Stimulated activated CD4-positive, alpha-beta T cell treated with anti-CD3 and anti-CD28 coated beads, Interleukin-1b, Interleukin-23, amount 100 ng/mL, for 4 hours (primary cell): ENCODE measurements at regions not wholly inside any gene's neighbourhood (a gene's known extent, or its start where the extent isn't known, plus 50 kb on each side); places are given as distances from the start of the nearest gene placed in this dataset.

Experiments
- DNase-seq, 2 donors: peaks; one replicate each; pipeline ENCODE4 v3.0.0-alpha.2; 2020; ENCODE audit warnings: low read depth in 2 of 2

DNA sequence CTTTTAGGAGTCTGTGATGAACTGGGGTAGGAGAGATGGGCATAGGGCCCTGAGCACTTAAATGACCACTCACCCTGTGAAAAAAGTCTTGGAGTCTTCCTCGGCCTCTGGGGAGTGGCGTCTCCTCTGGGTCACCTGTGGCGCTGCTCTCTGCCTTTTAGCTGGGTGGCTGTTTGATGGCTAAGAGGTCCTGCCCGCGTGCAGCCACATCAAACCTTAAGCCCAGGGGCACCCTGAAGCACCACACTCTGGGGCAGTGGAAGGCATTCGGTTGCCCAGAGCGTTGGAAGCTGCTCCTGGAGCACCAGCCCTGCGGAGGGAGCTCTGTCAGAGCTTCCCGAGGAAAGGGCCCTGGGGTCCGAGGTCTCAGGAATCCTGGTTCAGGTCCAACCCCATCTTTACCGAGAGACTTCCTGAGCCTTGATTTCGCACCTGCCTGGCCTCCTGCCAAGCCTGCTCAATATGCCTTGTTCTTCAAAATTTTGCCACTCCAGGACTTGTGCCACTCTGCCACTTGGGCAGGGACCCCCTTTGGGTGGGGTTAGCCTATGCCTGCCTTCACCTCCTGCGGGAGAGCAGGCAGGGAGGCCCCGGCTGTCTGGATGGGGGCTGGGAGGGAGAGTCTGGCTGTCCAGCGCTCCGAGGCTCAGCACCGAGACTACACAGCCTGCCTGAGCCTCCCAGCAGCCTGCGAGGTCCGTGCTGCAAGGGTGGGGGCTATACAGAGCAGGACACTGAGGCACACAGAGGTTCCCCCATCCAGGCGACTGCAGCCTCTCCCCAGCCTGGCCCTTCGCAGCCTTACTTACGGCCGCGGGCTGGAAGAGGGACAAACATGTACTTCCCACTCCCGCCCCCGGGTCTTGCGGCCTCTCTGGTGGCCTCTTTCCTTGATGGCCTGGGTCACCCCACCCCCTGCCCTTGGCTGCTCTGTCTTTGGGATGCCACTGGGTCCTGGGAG is 63.4 kb upstream of the RNU6ATAC start:
- no peak for DNase-seq

DNA sequence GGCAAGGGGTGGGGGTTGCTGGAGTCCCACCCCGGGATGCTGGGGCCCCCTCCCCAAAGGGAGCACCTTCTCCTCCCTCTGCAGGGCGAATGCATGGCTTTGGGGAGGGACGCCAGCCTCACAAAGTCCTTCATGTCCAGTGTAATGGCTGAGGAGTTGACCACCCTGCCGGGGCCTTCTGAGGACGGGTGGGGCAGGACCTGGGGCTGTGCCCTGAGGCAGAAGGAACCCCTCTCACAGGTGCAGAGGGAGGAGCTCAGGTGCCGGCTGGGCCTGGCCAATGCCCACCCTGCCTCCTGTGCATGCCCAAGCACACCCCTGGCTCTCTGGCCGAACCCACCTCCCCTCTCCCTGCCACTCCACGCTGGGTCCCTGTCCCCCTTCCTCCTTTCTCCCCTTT is 64.3 kb upstream of the RNU6ATAC start:
- no peak for DNase-seq

DNA sequence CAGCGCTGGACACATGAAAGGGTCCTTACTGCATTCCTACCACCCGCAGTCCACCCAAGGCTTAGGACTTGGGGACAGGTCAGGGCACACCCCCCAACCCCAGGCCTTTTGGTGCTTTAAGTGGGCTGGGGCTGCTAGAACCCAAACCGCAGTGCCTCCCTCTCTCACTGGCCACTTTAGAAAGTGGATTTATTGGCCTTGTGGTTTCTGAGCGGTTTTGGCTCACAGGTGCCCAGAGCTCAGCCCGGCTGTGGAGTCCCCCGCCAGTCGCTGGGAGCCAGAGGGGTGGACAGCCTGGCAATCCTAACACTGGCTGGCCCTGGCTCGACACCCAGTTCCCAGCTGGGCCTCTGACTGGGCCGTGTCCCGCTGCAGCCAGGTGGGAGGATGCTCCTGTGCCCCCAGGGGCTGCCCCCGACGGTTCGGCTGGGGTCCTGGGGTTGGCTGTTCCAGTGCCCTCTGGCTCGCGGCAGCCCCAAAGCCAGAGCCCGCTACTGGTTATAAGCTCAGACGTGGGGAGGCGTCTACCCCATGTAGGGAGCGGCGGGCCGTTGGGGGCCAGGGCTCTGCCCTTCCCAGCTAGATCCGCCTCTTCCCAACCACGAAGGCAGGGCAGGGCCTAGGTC is 65.2 kb upstream of the RNU6ATAC start:
- DNase-seq, result no peak

DNA sequence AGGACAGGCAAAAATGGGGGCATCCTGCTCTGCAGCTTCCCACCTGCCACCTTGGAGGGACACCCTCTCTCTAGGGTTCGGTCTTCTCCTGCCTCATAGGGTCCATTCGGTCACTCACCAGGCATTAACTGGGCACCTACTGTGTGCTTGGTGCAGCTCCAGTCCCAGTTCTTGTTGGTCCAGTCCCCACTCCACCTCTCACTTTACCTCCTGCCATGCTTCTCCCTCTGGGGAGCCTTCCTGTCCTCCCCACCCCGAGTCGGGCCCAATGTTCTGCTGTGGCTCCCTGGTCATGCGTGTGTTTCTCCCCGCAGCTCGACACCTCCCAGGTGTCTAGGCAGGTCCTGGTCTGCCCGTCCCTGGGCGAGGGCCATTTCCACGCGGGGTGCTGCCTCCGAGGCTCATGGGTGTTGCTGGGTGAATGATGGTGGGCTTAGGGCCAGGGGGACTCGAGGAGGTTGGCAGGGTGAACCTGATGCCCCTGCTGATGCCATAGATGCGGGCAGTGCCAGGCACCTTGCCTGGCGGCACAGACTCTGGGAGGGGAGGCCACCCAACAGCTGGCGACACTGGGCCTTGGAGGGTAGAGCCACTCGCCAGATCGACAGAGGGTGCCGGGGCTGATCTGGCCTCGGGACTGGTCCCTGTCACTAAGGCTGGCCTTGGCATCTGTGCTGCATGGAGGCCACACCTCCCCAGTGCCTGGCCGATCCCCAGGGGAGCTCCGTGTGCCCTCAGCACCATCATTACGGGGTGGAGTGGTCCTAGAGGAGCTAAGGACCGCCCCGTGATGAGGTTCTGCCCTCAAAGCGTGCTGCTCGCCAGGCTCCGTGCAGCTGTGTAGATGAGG is 66.0 kb upstream of the RNU6ATAC start:
- no peak for DNase-seq

DNA sequence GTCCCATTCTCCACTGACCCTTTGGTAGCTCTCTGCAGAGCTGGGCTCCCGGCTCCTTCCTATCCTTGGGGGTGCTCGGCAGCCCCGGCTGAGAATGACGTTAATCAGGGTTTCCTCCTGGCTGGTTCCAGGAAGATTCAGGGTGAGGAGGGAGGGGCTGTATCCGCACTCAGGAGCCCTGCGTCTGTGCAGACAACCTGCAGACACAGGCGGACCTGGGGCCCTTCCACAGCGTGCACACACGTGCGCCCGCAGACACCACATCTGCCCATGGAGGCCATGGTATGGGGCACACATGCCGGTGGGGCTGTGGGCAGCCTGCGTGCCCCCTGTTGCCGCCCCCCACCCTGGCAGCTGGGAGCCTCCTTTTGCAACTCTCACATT is 66.6 kb upstream of the RNU6ATAC start:
- no peak for DNase-seq

DNA sequence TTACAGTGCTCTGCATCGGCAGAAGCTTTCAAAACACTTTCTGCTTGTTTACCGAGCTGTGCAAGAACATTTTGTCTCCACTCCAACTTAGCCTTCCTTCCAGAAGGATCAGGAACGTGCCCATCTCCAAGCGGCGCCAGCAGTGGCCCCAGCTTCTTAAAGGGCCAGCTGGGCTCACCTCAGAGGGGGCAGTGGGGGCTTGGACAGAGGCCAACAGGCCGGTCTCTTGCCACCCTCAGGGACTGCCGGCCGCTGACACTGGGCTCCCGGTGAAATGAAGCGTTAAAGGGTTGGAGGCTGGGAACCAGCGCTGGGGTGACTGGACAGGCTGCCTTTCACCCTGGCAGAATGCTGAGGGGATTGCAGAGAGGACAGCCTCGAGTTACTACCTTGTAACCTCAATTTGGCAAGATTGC is 67.0 kb upstream of the RNU6ATAC start:
- no peak for DNase-seq

DNA sequence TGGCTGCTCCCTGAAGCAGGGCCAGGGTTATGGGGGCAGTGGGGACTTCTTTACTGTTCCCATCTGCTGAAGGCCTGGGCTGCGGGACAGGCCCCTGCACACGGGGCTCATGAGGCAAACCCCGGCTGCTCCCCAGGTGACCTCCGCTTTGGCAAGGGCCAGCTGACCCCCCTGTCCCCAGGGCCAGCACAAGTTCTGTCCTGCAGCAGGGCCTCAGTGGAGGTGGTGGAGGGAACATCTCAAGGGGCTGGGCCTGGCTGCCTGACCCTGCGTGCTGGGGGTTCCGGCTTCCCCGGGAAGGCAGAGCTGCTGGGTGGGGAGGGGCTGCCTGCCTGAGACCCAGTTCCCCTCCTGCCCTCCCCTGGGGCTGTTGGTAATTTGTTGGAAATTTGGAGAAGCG is 67.4 kb upstream of the RNU6ATAC start:
- DNase-seq, result no peak

DNA sequence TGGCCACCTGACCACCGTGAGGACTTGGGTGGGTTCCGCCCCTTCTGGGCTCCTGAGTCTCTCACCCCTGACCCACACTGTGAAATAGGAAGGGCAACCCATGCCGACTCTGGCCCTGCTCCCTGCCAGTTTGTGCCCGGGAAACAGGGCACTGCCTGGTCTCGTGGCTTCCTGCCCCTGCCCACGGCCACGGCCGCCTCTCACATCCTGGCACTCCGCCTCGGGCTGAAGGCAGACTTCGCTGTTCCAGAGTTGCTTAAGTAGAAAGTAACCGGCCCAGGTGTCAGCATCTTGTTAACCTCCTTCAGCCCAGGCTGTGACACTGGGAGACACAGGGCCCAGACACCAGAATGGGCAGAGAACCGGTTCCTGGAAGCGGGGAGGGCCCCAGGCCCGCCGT is 68.7 kb upstream of the RNU6ATAC start:
- no peak for DNase-seq

DNA sequence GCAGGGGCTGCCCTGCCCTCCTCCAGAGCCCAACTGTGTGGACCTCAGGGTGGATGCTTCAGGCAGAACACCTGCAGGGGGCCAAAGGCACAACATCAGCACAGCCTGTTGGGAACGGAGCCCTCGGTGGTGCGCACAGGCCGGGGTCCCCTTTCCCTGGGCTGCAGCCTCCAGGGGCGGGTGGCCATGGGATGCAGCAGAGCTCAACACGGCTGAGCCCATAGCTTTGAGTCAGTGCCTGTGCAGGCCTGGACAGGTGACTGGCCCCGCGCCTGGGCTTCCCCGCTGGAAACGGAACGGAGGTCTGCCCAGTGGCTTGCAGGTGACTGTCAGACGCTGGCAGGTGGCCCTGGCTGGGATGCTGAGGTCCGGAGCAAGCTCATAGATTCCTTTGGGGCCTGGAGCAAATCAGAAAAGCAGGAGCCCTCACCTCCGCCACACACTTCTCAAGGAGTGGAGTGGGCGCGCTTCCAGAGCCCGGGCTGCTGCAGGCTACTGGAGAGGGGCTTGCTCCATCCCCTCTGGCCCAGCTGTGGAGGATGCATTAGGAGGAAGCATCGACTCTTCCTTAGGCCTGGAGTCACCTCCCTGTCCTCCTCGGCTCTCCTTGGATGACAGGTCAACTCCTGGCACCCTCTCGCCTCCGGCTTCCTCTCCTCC is 69.8 kb upstream of the RNU6ATAC start:
- DNase-seq, result no peak

DNA sequence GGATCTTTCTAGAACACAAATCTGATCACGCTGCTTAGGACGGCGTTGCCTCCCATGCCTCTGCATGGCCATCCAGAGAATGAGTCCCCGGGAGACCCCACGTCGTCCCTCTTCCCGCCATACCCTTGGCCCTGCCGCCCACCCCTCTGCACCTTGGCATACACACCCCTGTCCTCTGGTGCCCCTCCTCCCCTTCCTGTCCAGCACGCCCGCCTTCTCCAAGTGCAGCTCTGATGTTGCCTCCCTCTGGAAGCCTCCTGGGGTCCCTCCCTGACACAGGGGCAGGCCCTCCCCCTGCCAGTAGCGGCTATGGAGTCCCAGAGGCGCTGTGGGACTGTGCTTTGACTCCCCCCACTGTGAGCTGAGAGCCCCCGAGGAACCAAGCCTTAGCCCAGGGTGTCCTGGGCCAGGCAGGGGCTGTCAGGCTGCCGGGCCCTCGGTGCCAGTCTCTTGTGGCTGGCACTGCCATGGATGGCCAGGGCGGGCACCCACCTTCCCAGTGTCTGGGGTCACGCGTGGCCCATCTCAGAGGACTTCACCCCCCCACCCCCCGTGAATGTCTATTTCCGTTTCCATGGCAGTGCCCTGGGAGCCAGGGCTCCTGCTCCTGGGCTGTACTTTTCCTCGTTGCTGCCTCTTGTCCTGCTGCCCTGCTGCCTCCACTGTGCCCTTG is 70.5 kb upstream of the RNU6ATAC start:
- DNase-seq, result no peak

DNA sequence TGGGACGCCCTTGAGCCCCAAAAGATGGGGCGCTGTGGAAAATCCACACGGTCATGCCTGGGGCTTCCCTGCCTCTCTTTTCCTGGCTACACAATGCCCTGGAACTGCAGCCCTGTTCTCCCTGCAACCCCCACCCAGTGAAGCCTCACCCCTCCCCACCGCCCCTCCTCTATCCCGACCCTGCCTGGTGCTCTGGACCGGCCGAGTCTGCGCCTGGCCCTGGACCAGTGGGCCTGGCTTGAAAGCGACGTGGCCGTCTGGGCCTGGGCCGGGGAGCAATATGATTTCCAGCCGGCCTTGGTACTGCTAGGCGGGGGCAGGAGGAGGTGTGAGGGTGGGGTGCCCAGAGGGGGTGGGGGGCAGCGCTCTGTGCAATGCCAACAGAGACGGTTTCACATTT is 71.0 kb upstream of the RNU6ATAC start:
- DNase-seq, result no peak

DNA sequence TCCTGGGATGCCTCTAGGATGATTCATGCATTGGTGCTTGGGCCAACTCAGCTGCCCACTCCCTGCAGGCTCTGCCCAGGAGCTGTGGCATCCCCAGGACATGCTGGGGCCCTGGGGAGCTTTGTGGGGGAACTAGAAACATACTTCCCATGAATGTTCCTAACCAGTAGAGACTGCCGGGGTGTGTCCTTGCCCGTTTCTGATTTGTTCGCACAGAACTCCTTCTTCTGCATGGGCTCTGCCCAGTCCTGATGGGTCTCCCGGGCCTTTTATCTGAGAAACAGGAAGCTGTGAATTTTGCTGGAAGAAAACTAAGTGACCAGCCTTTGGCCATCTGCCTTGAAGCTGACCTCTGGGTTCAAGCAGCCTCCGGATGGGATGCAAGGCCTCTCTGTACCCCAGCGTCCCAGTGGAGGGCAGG is 71.6 kb upstream of the RNU6ATAC start:
- no peak for DNase-seq

DNA sequence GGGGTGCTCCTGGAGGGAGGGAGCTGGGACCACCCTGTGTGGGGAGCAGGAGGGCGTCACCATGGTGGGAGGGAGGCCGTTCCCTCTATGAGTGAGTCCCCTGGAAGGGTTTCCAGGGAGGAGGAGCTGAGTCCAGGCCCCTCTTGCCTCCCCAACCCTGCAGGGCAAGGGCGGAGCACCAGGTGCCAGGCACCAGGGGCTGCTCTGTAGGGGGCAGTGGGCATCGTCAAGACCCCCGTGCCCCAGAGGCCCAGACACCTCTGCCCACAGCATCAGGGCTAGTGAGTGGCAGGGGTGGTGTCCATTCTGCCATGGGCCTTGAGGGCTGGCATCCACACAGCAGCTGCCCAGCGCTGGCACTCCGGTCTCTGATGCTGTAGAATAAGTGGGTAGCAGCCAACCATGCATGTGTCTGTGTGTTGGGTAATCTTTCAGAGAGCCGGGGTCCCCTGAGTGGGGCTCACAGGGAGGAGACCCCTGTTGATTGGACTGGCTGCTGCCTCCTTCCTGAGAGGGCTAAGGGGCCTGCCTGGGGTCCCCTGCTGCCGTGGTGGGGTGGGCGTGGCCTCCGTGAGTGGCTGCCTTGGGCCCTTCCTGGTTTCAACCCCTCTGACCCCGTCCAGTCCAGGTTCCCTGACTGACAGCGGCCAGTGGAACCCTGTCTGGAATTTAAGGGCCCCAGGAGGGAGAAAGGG is 72.7 kb upstream of the RNU6ATAC start:
- no peak for DNase-seq

DNA sequence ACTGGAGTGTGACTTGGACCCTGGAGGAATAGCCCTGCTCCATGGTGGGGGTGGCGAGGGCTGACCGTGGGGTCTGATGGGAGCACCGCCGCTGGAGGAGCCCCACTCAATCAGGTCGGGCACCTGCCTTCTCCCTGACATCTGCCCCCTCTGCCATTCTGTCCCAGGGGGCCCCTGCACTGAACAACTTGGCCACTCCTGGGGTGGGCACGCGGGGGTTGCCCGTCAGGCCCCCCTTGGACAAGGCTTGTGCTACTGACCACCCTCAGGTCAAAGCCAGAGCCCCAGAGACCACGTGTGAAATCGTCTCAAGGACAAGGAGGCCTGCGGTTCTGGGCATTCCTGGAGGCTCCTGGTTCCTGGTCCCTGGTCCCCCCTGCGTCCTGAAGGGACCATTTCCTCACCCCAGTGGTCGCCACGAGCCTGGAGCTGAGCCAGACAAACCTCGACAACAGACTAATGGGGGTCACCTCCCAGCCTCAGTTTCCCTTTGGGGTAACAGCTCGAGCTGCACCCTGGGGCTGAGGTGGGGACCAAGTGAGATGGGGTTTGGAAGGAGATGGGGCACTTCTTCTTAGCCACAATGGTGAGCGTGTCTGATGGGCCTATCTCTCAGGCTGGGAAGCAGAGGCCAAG is 73.4 kb upstream of the RNU6ATAC start:
- no peak for DNase-seq

DNA sequence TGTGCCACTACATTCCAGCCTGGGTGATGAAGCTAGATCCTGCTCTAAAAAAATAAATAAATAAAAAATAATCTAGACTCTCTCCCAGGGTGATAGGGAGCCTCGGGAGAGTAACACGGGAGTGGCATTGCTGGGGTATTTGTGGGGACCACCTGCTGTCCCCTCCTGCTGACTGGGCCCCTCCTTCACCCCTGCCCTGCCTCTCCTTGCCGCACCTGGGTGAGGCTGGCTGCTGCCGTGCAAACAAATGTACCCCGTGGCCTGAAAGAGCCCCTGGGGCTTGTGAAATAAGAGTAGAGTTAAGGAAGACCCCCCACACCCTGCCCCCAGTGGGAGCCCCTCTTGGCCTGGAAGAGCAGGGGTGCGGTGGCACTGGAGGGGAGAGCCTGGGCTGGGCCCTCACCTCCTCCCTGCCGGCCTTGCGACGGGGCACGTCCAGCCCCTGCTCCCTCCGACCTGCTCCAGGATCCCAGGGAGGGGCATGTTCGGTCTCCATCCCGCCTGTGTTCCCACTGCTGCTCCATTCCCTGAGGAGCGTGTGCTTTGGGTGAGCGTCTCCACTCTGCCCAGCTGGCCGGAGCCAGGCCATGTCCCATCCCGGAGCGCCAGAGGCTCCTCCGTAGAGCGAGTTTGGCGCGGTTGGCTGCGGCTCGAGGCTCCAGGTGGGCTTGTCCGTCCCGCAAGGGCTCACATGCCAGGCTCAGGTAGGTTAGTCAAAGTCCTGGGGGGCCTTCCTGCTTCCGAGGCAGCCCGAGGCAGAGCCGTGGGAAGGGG is 75.0 kb upstream of the RNU6ATAC start:
- no peak for DNase-seq

DNA sequence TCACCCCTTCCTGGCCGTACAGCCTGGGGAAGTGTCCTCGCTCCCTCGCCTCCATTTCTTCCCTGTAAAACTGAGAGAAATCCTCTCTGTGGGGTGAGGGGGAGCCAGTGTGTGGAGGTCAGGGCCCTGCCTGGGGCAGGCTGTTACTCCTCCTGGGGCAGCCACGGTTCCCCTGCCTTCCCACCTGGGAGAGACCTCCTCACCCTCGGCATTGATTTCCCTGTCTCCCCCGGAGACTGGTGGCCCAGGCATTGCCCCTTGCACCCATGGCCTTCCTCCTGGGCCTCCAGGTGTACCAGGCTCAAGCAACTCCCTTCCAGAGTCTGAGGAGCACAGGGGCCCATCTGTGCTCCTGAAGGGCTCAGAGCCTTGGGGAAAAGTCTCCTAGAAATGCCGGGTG is 75.6 kb upstream of the RNU6ATAC start:
- no peak for DNase-seq

DNA sequence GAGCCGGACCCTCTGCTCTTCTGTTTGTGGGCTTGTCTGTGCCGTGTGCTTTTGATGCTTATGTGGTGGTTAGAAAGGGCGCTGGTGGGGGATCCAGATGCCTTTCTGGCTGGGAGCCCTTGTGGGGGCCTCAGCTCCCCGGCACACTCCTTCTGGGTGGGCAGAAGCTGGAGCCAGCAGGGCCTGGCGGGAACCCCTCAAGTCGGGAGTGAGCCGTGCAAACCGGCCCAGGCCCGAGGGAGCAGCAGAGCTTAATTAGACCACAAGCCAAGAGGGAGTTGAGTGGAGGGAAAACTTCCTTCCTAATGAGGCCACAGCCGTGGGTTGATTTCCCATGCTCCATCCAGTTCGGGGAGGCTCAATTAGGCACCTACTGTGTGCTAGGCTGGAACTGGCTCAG is 76.0 kb upstream of the RNU6ATAC start:
- DNase-seq, result no peak

DNA sequence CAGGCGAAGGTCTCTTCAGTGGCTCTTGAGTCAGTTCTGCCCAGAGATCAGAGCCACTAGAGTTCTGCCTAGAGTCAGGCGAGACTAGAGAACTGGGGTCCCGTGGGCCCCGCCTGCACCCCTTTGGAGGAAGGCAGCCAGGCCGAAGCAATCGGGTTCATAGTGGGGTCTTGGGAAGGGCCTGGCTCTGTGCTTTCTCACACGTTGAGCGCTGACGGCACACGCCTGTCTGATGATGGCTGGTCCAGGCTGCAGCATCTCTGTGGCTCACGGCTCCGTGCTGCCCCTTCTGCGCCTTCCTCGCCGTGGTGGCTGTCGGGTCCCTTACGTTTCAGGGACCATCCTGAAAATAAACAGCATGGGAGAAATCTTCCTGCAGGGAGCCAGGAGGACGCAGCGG is 78.3 kb upstream of the RNU6ATAC start:
- no peak for DNase-seq

DNA sequence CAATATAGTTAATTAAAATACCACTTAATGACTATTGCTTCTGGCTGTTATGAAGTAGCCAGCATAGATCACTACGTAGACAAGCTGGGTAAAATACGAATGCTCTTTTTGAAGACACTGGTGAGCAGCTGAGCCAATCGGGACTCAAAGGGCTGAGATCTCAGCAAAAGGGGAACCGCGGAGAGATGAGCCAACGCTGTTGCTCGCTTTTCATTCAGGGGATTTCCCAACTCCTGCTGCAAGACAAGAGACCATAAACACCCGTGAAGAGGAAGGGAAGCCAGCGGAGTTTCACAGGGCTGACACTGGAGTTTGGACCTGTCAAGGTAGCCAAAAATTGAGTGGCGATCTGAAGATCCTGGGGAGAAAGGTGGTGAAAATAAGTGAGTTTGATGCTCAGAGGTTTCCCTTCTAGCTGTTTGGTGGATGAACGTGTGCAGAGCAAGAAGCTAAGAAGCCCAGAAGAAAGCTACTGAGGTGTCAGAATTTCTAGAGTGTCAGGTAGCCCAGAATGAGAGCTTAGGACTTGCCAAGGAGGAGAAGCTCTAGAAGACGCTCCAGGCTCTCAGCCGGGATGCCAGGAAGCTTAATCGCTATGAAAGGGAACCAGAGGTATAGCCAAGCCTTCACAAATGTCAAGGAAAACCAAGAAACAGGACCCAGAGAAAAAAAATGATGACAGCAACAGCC is 79.6 kb upstream of the RNU6ATAC start:
- peak; percentile 7 to 24 for DNase-seq
